ENCODE measurements at regions not wholly inside any gene's neighbourhood (a gene's known extent, or its start where the extent isn't known, plus 50 kb on each side); places are given as distances from the start of the nearest gene placed in this dataset.
"Not testable (repeated sequence)": the region's sequence is repeated elsewhere in the genome, so short reads cannot be mapped to it uniquely, and the experiment has no call there.

- not testable (repeated sequence) for TF ChIP-seq CTCF, POLR2A (IDR thresholded peaks at IDR 0.05)
Measured at GRCh38 chr7:137103526-137103925, 235.1 kb downstream of the CHRM2 start.

Measured in breast epithelium (tissue), 3 donors.